GM18867 (cell line): ENCODE measurements at regions not wholly inside any gene's neighbourhood (a gene's known extent, or its start where the extent isn't known, plus 50 kb on each side); places are given as distances from the start of the nearest gene placed in this dataset.
A peak's percentile ranks its signal among the peaks of the same experiment; 100 is the strongest.
"Not testable (repeated sequence)": the region's sequence is repeated elsewhere in the genome, so short reads cannot be mapped to it uniquely, and the experiment has no call there.

ENCODE experiments used
- ATAC-seq: cut with Tn5 transposase; IDR thresholded peaks from one replicate; pipeline ENCODE4 v1.9.1; 2021; ENCODE audit warnings: mild to moderate bottlenecking, moderate library complexity; ENCODE audit not compliant: unreplicated experiment

- ATAC-seq: no peak
These were observed 160.2 kb upstream of the MARCKS start for GRCh38 chr6:113696960-113697359.

- ATAC-seq: peak; percentile 66
These were observed 159.3 kb upstream of the MARCKS start for GRCh38 chr6:113697632-113698410.

- ATAC-seq: no peak
These were observed 157.9 kb upstream of the MARCKS start for GRCh38 chr6:113699239-113699638.

GRCh38 chr6:113701552-113702254 lies 155.4 kb upstream of the MARCKS start:
- no peak for ATAC-seq

GRCh38 chr6:113707194-113707593 lies 150.0 kb upstream of the MARCKS start:
- no peak for ATAC-seq

- no peak for ATAC-seq
These were observed 147.1 kb upstream of the MARCKS start for GRCh38 chr6:113709936-113710509.

GRCh38 chr6:113713665-113714064 lies 143.5 kb upstream of the MARCKS start:
- no peak for ATAC-seq

- no peak for ATAC-seq
These were observed 138.6 kb upstream of the MARCKS start for GRCh38 chr6:113718588-113718987.

GRCh38 chr6:113719064-113719463 lies 138.1 kb upstream of the MARCKS start:
- no peak for ATAC-seq

- ATAC-seq: no peak
These were observed 137.6 kb upstream of the MARCKS start for GRCh38 chr6:113719545-113719944.

- ATAC-seq: no peak
These were observed 134.0 kb upstream of the MARCKS start for GRCh38 chr6:113723182-113723581.

GRCh38 chr6:113724927-113725326 lies 132.2 kb upstream of the MARCKS start:
- ATAC-seq: not testable (repeated sequence)

- ATAC-seq: no peak
These were observed 125.6 kb upstream of the MARCKS start for GRCh38 chr6:113731541-113731940.

- no peak for ATAC-seq
These were observed 124.7 kb upstream of the MARCKS start for GRCh38 chr6:113732384-113732966.

- ATAC-seq: no peak
These were observed 123.8 kb upstream of the MARCKS start for GRCh38 chr6:113733381-113733780.

GRCh38 chr6:113734982-113735381 lies 122.2 kb upstream of the MARCKS start:
- ATAC-seq: no peak

GRCh38 chr6:113735491-113735890 lies 121.7 kb upstream of the MARCKS start:
- no peak for ATAC-seq

GRCh38 chr6:113736978-113737377 lies 120.2 kb upstream of the MARCKS start:
- no peak for ATAC-seq

GRCh38 chr6:113739041-113739655 lies 118.0 kb upstream of the MARCKS start:
- no peak for ATAC-seq

GRCh38 chr6:113741651-113742050 lies 115.5 kb upstream of the MARCKS start:
- ATAC-seq: no peak

GRCh38 chr6:113742342-113742741 lies 114.8 kb upstream of the MARCKS start:
- ATAC-seq: no peak
